ENCODE measurements at regions not wholly inside any gene's neighbourhood (a gene's known extent, or its start where the extent isn't known, plus 50 kb on each side); places are given as distances from the start of the nearest gene placed in this dataset.

DNA sequence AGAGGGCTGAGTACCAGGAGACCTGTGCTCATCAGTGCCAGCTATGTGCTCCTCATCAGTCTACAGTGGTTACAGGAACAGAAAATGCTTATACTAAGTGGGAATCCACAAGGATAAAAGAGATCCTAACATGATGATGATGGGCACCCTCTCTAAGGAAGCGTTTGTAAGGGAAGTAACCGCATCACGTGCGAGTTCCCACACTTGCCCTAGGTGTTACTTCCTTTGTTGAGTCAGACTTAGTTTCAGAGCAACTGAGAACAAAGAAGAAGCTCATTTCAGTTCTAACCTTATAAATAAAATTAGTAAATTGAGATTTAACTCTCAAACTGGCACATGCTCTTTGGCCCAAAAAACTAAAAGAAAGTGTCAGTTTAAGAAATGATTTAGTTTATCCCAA lies 956.4 kb upstream of the TMEM132C start:
- WGBS, 4 donors: 64 to 76% (median 73%) methylated on average over 4 of the region's 4 CpGs
- Histone ChIP-seq H3K9me3 (replicated peaks in 1 of 3) (no peaks in the 10 kb centered on the region), H3K4me3 (no peak overlapping the region), H3K27me3 (no peaks in the 10 kb centered on the region), H3K27ac (no peak overlapping the region), H3K4me1 (replicated peaks in 1 of 2) (no peaks in the 10 kb centered on the region), H3K36me3 (replicated peaks in 1 of 2) (no peaks in the 10 kb centered on the region)
- DNase-seq: no peak
- intact Hi-C loops (cut with DNase I): no loop called here
- TF ChIP-seq POLR2A (IDR thresholded peaks at IDR 0.05): no peak
- TF ChIP-seq, protein P1, sequence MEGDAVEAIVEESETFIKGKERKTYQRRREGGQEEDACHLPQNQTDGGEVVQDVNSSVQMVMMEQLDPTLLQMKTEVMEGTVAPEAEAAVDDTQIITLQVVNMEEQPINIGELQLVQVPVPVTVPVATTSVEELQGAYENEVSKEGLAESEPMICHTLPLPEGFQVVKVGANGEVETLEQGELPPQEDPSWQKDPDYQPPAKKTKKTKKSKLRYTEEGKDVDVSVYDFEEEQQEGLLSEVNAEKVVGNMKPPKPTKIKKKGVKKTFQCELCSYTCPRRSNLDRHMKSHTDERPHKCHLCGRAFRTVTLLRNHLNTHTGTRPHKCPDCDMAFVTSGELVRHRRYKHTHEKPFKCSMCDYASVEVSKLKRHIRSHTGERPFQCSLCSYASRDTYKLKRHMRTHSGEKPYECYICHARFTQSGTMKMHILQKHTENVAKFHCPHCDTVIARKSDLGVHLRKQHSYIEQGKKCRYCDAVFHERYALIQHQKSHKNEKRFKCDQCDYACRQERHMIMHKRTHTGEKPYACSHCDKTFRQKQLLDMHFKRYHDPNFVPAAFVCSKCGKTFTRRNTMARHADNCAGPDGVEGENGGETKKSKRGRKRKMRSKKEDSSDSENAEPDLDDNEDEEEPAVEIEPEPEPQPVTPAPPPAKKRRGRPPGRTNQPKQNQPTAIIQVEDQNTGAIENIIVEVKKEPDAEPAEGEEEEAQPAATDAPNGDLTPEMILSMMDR (IDR thresholded peaks at IDR 0.05): no peak

DNA sequence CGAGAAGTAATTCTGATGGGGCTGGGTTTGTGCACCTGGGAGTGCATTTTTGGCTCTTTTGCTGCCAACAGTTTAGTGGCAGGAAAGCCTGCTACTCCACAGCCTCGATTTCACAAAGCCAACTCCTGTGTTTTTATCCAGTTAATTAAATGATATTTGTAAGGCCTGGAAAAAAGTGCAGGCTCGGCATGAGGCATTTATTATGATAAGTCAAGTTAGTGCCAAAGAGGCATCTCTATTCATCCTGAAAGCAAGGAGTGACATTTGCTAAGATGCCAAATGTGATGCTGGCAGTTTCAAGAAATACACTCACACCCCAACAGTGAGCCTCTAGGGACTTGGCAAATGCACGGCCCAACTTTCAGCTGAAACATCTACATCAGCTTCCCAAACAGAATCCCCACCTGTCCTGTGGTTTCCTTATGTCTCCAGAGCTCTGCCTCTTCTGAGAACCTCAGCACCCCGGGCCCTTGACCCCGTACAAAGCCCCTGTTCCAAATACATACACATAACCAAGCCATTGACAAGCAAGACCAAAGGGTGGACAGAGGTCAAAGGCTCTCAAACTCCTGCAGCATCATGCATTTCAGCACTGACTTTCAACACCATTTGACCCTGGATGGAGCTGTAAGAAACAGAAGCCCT lies 955.1 kb upstream of the TMEM132C start:
- no peaks in the 10 kb centered on the region for H3K4me1 ChIP-seq (replicated peaks in 1 of 2)
- H3K4me3 ChIP-seq: no peak overlapping the region
- no peak for DNase-seq
- H3K27me3 ChIP-seq: no peaks in the 10 kb centered on the region
- H3K36me3 ChIP-seq (replicated peaks in 1 of 2): no peaks in the 10 kb centered on the region
- WGBS, 4 donors: 68 to 74% (median 70%) methylated on average over 6 of the region's 6 CpGs
- no peak for TF ChIP-seq POLR2A (IDR thresholded peaks at IDR 0.05)
- TF ChIP-seq, protein P1 (IDR thresholded peaks at IDR 0.05): no peak
- H3K27ac ChIP-seq: no peak overlapping the region
- H3K9me3 ChIP-seq (replicated peaks in 1 of 3): no peaks in the 10 kb centered on the region
- intact Hi-C loops (cut with DNase I): no loop called here

DNA sequence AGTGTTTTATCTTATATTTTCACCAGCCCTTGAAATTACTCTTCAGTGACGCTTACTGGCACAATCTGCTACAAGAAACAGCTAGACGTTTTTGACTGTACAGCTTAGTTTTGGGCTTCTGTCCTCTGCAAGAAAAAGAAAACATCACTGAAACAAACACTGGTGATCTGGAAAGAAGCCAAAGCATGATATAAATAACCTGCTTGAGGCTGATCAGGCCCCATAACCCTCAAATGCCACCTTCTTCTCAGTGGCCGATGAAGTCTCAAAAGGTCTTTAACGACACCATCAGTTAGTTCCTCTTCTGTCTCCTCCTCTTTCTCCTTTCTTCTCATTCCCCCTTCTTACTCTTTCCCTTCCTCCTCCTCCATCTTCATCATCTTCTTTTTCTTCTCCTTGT lies 942.3 kb upstream of the TMEM132C start:
- H3K27me3 ChIP-seq: no peaks in the 10 kb centered on the region
- WGBS, 4 donors: 57 to 68% (median 61%) methylated on average over 4 of the region's 4 CpGs
- H3K36me3 ChIP-seq (replicated peaks in 1 of 2): no peaks in the 10 kb centered on the region
- H3K4me1 ChIP-seq (replicated peaks in 1 of 2): no peaks in the 10 kb centered on the region
- TF ChIP-seq POLR2A (IDR thresholded peaks at IDR 0.05): no peak
- TF ChIP-seq, protein P1 (IDR thresholded peaks at IDR 0.05): no peak
- DNase-seq: no peak
- H3K4me3 ChIP-seq: no peak overlapping the region
- no peak overlapping the region for H3K27ac ChIP-seq
- no peaks in the 10 kb centered on the region for H3K9me3 ChIP-seq (replicated peaks in 1 of 3)
- intact Hi-C loops (cut with DNase I): no loop called here

DNA sequence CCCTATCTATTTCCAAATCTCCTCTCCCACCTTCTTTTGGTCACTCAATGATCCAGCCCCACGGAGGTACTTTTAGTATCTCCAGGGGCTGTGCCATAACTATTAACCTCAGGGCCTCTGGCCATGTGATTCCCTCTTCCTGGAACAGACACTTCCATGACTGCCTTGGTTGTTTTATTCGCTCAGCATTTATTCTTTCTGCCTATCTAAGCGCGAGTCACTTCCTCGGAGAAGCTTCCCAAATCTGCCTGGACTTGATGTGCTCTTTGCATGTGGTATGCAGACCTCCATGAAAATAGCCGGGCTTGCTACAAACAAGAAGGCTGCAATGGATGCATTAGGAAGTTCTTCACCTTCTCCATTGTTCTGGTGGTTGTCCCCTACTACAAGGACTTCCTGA lies 939.0 kb upstream of the TMEM132C start:
- H3K9me3 ChIP-seq (replicated peaks in 1 of 3): no peaks in the 10 kb centered on the region
- no peaks in the 10 kb centered on the region for H3K27me3 ChIP-seq
- intact Hi-C loops (cut with DNase I): no loop called here
- WGBS, 4 donors: 87 to 94% (median 88%) methylated on average over 6 of the region's 6 CpGs
- no peak overlapping the region for H3K4me3 ChIP-seq
- DNase-seq: no peak
- no peaks in the 10 kb centered on the region for H3K36me3 ChIP-seq (replicated peaks in 1 of 2)
- no peaks in the 10 kb centered on the region for H3K4me1 ChIP-seq (replicated peaks in 1 of 2)
- no peak overlapping the region for H3K27ac ChIP-seq
- TF ChIP-seq, protein P1 (IDR thresholded peaks at IDR 0.05): no peak
- no peak for TF ChIP-seq POLR2A (IDR thresholded peaks at IDR 0.05)

Measured in adrenal gland (tissue), 9 donors.